ENCODE measurements at regions not wholly inside any gene's neighbourhood (a gene's known extent, or its start where the extent isn't known, plus 50 kb on each side); places are given as distances from the start of the nearest gene placed in this dataset.

DNA sequence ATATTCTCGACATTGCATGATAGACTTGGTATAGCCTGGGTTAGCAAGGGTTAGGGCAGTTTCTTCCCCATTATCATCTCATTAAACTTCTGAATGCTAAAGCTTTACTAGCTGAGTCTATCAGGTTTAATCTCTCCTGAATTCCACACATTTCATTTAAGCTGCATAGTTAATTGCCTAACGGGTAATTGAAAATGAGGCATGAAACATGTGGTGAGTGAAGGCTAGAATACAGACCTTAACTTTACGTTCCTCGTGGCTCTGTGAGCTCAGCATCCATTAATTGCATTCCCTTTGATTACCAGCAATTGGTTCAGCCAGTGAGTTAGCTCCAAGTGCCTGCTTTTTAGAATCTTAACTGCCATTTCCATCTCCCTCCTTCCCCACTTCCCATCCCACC is 126.5 kb upstream of the MEX3C start:
- TF ChIP-seq, protein P1, sequence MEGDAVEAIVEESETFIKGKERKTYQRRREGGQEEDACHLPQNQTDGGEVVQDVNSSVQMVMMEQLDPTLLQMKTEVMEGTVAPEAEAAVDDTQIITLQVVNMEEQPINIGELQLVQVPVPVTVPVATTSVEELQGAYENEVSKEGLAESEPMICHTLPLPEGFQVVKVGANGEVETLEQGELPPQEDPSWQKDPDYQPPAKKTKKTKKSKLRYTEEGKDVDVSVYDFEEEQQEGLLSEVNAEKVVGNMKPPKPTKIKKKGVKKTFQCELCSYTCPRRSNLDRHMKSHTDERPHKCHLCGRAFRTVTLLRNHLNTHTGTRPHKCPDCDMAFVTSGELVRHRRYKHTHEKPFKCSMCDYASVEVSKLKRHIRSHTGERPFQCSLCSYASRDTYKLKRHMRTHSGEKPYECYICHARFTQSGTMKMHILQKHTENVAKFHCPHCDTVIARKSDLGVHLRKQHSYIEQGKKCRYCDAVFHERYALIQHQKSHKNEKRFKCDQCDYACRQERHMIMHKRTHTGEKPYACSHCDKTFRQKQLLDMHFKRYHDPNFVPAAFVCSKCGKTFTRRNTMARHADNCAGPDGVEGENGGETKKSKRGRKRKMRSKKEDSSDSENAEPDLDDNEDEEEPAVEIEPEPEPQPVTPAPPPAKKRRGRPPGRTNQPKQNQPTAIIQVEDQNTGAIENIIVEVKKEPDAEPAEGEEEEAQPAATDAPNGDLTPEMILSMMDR (IDR thresholded peaks at IDR 0.05; ENCODE audit: insufficient read depth, missing control alignments) = no peak
- no peak for DNase-seq (ENCODE audit: insufficient read length, low spot score)
- FAIRE-seq = no peak

DNA sequence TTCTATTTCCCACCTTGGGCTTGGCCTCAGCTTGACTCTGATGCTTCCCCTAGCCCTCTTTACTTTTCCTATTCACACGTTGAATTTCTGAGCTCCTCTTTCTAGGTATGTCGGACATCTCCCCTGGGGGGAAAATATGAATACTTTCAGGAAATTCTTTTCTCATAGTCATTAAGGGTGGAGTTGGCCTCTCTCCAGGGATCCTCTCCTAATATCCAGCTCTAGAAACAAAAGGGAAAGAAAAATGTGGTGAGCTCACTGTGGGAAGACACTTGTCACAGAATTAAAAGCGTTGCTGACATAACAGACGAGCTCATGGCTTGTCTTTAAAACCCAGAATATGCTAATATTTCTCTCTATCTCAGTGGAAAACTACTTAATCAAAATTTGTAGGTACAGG is 132.7 kb upstream of the MEX3C start:
- TF ChIP-seq, protein P1 (IDR thresholded peaks at IDR 0.05; ENCODE audit: insufficient read depth, missing control alignments) = no peak
- FAIRE-seq (no peak), DNase-seq (ENCODE audit: insufficient read length, low spot score) (no peak)

DNA sequence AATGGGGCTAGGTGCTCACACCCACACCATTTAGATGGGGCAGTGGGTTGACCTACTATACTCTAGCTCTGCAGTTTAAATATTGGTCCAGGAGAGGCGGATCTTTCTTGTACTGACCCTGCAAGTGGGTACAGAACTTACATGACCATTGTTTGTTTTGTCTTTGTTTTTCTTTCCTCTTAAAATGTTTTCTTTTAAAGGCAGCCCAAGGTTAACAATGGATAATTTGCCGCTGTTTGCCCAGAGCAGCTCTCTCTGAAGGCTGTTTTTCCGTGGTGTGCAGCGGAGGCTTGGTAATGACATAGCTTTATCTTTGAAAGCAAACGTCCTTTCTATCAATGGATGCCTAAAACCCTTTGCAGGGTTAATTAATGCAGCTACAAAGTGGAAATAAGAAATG is 133.3 kb upstream of the MEX3C start:
- no peak for DNase-seq (ENCODE audit: insufficient read length, low spot score)
- no peak for FAIRE-seq
- TF ChIP-seq, protein P1 (IDR thresholded peaks at IDR 0.05; ENCODE audit: insufficient read depth, missing control alignments) = no peak

DNA sequence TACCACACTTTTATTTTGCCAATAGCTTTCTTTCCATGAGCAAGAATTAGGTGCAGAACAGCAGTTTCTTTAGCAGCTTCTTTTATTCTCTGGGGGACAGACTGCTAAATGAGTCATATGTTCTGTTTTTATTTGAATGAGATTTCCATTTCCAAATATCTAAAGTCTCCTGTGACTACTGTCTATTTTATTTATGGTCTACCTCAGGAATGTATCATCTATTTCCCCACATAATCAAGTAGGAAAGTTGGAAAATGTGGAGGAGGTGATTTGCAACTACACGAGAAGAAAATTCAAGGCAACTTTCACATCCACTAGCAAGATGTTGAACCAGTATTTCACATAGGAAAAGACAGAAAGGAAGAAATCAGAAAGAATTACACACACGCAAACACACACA is 139.9 kb upstream of the MEX3C start:
- TF ChIP-seq, protein P1 (IDR thresholded peaks at IDR 0.05; ENCODE audit: insufficient read depth, missing control alignments) = no peak
- FAIRE-seq (peak; percentile 41), DNase-seq (ENCODE audit: insufficient read length, low spot score) (no peak)

DNA sequence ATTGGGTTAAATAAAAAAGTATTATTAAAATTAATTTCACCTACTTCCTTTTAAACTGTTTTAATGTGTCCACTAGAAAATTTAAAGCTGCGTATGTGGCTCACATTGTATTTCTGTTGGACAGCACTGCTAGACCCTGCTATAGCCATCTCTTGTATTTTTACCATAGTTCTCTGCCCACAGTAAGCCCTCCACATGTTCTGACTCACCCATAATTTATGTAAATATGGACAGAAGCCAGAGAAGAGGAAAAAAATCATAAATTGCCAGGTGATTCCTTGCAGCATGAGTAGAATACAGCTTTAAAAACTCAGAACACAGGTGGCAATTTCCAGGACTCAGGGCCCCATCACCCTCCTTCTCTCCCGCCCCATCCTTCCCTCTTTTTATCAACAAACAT is 142.4 kb upstream of the MEX3C start:
- no peak for FAIRE-seq
- no peak for DNase-seq (ENCODE audit: insufficient read length, low spot score)
- TF ChIP-seq, protein P1 (IDR thresholded peaks at IDR 0.05; ENCODE audit: insufficient read depth, missing control alignments) = no peak

DNA sequence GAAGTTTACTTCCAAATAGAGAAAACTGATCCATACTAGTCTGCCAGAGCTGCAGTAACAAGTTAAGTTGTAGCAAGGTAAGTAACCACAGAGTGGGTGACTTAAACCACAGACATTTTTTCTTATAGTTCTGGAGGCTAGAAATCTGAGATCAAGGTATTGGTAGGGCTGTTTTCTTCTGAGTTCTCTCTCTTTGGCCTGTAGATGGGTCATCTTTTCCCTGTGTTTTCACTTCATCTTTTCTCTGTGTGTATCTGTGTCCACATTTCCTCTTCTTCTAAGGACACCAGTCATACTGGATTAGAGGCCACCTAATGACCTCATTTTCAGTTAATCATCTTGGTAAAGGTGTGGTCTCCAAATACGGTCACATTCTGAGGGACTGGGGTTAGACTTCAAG is 142.9 kb upstream of the MEX3C start:
- TF ChIP-seq, protein P1 (IDR thresholded peaks at IDR 0.05; ENCODE audit: insufficient read depth, missing control alignments) = no peak
- FAIRE-seq (no peak), DNase-seq (ENCODE audit: insufficient read length, low spot score) (no peak)

DNA sequence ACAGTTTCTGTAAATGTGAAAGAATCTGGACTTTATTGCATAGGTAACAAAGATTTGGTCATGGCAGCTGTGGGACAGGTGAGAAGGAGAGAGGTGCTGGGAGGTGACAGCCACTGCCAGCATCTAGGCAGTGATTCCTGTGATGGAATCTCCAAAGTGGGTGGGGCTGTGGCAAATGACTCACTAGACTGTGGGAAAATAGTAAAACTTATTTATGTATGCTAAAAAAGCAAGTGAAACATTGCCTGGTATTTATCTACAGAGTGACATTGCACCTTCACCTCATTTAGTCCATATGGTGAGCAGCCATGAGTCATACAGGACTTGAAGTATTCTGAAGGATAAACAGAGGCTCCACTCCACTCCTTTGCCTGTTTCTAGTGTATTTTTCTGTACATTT is 145.3 kb upstream of the MEX3C start:
- DNase-seq (ENCODE audit: insufficient read length, low spot score) (no peak), FAIRE-seq (no peak)
- TF ChIP-seq, protein P1 (IDR thresholded peaks at IDR 0.05; ENCODE audit: insufficient read depth, missing control alignments) = no peak

Data from D721Med (cell line).